ENCODE measurements at regions not wholly inside any gene's neighbourhood (a gene's known extent, or its start where the extent isn't known, plus 50 kb on each side); places are given as distances from the start of the nearest gene placed in this dataset.
A peak's percentile ranks its signal among the peaks of the same experiment; 100 is the strongest.

DNA sequence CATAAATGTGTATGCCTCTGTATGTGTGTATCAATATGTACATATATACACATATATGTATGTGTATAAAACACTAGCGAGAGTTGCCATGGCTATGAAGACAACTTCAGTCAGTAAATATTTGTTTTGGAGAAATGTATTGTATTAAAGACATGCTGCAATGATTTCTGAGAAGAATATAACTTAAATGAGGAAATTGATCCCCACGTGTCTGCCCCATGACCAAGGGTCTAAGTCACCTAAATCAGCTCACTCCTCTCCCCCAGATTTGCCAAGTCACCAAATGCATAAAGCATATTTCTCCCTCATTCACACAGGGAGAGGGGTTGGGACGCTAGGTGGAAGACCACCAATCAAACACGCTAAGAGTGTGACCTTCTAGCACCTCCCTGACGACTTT, 58.3 kb upstream of the LYST start:
- no peak for DNase-seq (ENCODE audit: low read depth in 2 of 3, low spot score in 1 of 3)

DNA sequence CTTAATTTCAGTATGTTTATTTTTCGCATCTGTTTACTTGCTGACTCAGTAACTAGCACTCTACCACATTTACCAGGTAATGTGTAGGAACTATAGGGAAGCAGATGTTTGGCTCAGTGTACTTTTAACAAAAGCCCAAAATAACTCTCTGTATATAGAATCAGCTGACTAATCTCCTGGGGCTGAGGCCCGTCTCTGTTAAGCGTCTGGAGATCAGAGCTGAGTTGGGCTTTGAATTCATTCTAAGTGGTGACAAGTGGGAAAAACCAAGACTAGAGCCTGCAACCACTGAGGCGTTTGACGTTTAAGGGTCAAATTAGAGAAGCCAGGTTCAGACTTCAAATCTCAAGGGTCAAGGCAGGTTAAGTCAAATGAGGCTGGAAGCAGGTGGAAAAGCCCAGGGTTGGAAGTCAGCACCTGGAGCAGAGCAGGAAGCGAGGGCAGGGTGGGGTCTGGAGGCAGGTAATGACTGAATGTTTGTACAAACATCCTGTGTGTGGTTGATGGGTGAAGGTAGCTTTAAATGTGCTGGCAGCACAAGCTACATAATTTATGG, 56.8 kb upstream of the LYST start:
- no peak for DNase-seq (ENCODE audit: low read depth in 2 of 3, low spot score in 1 of 3)

DNA sequence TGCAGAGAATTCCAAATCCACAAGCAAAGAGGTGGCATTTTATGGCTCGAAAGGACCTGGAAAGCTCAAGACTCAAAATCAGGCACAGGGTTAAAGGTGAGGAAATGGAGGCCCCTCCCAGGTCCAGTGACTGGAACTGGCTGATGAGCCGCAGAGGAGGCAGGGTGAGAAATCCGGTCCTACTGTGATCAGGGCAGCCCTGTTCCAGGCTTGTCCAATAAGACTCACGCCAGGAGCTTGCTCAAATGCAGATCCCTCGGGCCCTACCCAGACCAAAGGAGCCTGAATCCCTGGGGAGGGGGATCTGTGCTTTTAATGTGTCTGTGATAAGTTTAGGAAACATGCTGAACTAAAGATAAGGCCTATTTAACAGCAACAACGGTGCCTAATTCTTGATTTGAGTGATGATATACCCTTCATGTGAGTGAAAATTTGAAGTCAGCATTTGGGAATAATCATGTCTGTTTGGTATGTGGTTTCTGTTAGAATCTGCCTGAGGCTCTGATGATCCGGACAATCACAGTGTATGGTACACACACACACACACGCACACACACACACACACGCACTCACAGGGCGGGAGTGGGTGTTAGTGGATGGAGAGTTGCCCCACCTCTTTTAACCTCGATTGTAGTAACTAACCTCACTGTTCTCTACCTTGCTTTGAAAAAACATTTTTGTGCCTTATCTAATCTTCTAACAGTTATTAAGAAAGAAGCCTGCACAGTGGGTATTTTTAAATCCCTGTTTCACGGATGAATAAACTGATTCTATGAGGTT, 54.1 kb upstream of the LYST start:
- no peak for DNase-seq (ENCODE audit: low read depth in 2 of 3, low spot score in 1 of 3)

DNA sequence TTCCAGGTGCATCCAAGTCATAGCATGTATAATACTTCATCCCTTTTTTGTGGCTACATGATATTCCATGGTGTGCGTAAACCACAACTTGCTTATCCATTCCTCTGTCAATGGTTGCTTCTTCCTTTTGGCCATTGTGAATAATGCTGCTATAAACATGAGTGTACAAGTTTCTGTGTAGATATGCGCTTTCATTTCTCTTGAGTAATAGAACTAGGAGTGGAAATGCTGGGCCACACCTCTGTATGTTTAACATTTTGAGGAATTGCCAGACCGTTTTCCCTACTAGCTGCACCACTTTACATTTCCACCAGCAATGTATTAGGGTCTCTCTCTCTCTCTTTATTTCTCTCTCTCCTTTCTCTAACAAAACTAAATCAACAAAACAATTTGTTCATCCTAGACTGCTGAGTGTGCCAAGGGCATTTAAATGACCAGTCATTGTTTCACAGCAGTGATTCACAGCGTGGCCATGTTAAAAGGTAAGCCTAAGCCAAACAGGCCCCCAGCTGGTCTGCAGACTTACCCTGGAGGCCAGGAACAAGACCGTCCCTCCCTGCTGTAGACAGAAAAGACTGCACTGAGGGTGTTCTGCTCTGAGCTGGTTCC, 53.2 kb upstream of the LYST start:
- no peak for DNase-seq (ENCODE audit: low read depth in 2 of 3, low spot score in 1 of 3)

DNA sequence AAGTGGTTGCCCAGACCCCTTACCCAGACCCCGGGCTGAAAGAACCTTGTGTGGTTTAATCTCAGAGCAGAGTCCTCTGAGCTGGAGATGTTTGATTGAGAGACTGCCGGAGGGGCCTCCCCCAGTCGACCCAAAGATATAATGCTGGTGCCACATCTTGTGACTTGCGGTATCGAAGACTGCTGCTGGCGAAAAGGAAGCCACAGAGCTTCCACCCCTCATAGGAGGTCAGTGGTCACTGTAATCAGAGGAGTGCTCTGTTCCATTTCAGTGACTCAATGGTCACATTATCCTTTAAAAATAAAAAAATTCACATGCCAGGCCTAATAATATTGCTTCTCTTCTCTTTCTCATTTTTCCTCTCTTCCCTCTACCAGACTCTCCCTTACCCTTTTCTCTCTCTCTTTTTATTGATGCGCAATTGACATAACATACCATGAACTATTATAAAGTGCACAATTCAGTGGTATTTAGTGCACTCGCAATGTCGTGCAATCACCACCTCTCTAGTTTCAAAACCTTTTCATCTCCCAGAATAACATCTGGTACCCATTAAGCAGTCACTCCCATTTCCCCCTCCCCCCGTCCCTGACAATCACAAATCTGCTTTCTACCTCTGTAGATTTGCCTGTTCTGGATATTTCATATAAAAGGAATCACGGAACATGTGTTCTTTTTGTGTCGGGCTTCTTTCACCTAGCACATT, 52.6 kb upstream of the LYST start:
- DNase-seq (ENCODE audit: low read depth in 2 of 3, low spot score in 1 of 3): no peak

DNA sequence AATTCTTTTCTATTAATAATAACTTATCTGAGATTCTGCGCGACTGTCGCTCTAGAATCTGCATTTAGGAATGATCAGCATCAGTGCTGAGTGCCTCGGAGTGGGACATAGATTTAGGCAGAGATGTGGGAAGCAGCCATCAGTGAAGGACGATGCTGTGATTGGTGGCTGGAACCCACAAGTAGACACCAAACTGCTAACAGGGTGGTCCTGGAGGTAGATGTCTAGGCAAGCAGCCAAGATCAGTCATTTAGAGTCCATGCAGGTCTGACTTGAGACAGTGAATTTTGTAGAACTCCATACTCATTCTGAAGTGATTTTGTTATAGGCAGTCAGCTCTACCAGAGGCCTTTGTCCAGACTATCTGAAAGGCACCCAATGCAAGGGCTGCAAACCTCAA, 51.8 kb upstream of the LYST start:
- no peak for DNase-seq (ENCODE audit: low read depth in 2 of 3, low spot score in 1 of 3)

DNA sequence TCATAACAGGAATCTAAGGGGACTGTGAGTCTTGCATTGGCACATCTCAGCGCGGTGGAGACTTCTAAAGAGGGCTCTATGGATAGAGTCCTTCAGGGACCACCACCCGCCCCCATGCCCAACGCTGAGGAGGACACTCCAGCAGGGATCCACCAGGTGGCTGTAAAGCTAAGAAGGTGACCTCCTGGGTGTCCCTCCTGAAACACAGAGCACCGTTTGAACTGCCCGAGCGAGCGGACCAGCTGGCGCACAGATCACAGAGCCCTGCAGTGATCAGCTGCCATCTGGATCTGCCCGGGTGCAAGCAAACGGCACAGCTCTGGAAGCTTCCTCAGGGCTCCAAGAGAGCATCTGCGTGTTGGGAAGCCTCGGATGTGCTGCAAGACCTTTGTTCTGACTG, 51.3 kb upstream of the LYST start:
- DNase-seq (ENCODE audit: low read depth in 2 of 3, low spot score in 1 of 3): no peak

DNA sequence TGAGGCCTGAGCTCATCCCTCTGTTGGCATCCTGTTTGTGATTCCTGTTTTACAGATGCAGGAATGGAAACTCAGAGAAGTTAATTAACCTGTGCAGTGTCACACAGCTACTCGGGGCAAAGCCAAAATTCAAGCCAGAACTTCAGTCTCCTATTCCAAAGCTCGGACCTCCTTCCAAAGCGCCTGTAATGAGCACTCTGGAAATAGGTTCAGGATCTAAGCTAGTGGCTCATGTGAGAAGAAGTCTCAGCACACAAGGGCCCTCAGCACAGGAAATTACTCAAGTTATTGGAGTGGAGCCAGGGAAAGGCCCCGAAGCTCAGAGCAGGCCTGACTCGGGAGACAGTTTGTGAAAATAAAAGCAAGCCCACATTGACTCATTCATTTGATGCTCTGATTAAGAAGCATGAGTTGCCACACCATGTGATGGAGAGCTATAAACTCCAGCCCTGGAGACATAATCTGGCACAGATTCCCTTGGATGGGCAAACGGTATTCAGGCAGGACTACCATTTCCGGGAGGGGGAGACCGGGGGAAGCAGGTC, 50.6 kb upstream of the LYST start:
- peak; percentile 48 to 62 (median 61) for DNase-seq (ENCODE audit: low read depth in 2 of 3, low spot score in 1 of 3)

All from stimulated activated CD4-positive, alpha-beta T cell treated with anti-CD3 and anti-CD28 coated beads, Interleukin-12 subunit alpha, Interleukin-12 subunit beta, amount 100 ng/mL, for 48 hours (primary cell).